HG02884 (cell line): ENCODE measurements at regions not wholly inside any gene's neighbourhood (a gene's known extent, or its start where the extent isn't known, plus 50 kb on each side); places are given as distances from the start of the nearest gene placed in this dataset.

ENCODE experiments used
- ATAC-seq: cut with Tn5 transposase; IDR thresholded peaks from one replicate; pipeline ENCODE4 v1.9.1; 2021; ENCODE audit warnings: mild to moderate bottlenecking, moderate library complexity; ENCODE audit not compliant: unreplicated experiment

GRCh38 chr9:121568343-121569265, 69.0 kb upstream of the GGTA1 start:
- ATAC-seq = no peak

DNA sequence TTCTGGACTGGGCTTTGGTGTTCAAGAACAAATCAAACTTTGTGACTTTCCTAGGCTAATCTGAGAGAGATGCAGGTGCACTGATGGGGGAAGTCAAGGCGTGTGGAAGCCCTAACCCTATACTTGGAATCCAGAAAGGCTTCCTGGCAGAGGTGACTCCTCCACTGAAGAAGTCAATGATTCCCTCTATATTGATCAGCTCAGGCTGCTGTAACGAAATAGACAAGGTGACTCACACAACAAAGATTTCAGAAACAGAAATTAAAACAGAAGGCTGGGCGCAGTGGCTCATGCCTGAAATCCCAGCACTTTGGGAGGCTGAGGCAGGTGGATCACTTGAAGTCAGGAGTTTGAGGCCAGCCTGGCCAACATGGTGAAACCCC, 69.6 kb upstream of the GGTA1 start:
- ATAC-seq = no peak

DNA sequence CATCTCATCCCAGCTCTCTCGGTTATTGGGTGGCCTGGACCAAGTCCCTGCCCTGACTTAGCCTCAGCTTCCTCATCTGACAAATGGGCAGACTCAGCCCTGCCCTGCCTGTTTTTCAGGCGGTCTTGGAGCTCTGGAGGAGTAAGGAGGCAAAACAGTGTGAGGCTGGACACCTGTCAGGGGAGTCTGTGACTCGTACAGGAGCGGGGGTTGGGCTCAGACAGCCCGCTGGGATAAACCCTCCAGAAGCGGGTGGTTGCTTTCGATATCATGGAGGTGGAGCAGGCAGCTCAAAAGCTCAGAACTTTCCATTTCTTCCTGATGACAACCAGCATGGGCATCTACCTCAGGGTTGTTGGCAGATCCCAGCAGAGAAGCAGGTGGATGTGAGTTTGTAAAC, 72.9 kb upstream of the GGTA1 start:
- ATAC-seq = no peak

- no peak for ATAC-seq
Measured at GRCh38 chr9:121573717-121574485, 74.3 kb upstream of the GGTA1 start.

DNA sequence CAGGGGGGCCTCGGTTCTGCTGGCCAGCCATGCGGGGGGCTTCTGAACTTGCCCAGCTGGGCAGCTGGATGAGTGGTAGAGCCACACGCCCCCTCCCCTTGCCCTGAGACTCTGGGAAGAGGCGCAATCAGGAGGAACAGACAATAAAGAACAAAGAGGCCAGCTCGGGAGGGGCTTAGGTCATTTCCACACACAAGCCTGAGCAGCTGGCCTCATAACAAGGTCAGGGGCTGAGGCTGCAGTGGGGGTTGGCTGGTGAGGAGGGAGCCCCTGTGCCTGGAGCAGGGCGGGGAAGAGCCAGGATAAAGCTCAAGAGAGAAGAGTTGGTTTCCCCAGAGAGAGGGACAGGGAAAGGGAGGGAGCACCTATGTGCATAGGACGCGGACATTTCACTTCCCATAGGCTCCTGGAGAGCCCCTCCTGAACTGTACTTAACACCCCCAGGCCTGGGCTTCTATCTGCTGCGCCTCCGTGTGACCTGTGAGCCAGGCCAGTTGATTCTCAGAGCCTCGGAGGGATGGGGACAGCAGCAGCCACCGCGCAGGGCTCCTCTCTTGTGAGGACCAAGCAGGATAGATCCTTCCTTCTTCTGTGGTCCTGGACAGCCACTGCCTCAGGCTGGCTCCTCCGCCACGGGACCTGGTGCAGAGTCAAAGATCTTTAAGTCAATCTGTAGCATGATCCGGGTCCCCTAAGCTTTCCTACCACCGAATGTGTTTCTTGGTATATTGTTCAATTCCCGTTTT, 75.3 kb upstream of the GGTA1 start:
- no peak for ATAC-seq

DNA sequence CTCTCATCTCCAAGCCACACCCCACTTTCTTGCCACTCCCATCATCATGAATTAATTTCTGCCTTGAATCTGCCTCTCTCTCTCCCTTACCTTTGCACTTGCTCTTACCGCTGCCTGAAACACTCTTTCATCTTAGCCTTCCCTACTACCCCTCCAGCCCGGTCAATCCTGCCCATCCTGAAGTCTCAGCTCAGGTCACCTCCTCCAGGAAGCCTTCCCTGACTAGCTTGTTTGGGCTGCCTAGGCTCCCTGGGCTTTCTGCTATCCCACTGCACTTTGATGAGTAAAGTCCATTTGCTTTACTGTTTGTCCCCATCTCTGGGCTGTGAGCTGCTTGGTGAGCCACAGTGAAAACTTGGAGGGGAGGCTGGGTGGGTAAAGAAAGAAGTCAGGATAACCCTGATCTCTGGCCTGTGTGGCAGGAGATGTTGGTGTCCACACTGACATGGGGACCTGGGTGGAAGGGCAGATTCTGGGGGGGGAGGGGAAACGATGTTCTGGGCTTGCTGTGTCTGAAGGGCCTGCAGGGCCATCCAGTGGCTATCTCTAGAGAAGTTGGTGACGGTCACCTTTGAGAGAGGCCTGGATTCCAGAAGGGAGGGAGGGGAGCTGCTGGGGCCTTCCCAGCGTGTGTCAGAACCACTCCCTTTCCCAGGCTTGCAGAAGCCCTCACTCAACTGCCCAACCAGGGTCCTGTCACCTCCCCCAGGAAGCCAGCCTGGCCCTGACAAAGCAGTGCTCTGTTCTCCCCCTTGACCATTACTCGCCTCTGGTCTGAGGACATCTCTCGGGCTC, 75.0 kb upstream of the DAB2IP start:
- ATAC-seq = no peak

DNA sequence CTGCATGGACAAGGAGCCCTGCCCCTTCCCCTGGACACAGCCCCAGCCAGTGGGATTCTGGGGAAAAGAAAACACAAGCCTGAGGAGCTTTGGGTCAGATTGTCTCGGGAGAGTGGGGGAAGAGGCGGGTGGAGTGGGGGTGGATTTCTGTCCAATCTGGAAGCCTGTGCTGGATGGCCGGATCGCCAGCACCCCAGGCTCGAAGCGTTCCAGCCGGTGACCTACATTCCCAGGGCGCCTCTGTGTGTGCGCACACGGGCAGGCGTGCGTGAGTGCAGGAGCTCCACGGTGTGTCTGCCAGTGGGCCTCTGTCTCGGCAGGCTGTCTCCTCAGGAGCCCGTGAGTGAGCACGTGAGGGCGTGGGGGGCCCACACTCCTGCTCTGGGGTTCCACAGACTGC, 74.3 kb upstream of the DAB2IP start:
- no peak for ATAC-seq

DNA sequence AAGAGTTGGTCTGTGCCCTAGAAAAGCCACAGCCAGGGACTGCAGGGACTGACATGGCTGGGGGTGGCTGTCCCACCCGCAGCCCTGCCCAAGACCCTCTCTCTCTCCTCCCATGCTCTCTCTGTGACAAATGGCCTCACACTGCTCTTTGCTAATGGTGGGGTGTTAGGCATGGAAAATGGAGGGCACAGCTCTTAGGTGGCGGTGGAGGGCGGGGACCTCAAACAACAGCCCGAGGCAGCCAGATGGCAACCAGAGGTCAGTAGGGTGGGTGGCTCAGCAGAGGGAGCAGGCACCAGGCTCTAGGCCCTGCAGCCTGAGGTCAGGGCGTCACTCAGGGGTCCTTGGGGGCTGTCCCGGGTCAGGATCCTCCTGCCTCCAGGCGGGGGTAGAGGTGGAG, 73.9 kb upstream of the DAB2IP start:
- no peak for ATAC-seq

DNA sequence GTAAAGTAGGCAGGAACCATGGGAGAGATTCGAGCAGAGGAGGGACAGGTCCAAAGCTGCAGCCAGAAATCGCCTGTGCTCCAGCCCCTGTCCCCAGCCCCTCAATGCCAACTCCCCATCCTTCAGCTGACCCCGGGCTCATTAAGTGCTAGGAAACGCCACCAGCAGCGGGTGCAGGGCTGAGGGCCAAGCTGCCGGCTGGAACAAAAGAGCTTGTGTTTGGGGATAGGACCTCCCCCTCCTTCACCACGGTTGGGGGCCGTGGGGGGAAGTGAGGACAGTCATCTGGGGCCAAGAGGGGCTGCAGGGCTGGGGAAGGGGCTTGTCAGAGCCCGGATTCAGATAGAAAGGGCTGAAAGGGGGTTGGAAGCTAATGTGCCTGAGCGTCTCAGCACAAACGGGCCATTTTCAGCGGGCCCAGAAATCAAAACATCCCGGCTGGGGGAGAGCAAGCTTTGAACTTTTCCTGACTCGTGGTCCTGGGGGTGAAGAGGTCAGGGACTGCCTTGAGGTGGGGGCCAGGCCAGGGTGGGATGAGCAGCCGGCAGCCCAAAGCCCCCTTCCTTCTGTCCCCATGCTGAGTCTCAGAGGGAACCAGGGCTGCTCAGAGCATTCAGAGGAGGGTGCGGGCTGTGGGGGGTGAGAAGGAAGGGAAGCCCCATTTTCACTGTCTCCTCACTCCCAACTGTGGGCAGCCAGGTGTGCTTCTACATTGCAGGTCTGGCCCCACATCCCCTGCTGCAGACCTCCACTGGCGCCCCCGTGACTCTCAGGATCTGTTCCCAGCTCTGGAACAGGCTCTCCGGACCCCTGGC, 69.4 kb upstream of the DAB2IP start:
- no peak for ATAC-seq

DNA sequence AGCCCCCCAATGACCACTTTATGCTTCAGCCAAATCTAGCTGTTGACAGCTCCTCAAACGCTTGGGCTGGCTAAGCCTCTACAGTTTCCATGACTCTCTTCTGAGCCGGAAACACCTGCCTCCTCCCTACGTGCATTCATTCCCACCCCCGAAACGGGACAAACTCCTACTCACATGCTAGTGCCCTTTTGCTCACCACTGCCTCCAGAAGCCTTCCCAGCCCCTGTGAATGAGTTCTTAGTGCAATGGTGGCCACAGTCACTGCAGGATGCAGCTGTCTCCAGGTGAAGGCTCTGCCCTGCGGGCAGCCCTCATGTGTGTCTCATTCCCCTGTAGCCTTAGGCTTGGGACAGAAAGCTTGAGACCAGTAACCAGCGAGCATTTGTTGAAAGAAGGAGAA, 68.8 kb upstream of the DAB2IP start:
- no peak for ATAC-seq

DNA sequence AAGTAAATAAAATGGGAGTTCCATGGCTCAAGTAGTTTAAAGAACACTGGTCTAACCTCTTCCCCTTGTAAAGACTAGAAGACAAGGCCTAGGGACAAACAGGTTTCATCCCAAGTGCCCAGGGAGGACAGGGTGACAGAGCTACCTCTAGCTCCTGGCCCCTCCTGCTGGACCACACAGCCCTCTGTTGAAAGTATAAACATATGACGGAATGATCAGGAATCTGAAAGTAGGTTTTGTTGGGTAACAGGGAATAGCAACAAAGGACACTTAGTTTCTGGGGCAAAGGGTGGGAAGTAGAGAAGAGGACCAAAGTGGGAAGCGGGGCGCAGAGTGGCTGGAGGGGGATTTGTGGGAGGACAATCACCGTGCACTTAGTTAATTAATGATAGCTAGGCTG, 67.0 kb upstream of the DAB2IP start:
- no peak for ATAC-seq

GRCh38 chr9:121587863-121588262, 63.6 kb upstream of the DAB2IP start:
- no peak for ATAC-seq

- no peak for ATAC-seq
Measured at GRCh38 chr9:121589986-121590385, 61.4 kb upstream of the DAB2IP start.

- ATAC-seq = no peak
Measured at GRCh38 chr9:121592265-121592664, 59.2 kb upstream of the DAB2IP start.

DNA sequence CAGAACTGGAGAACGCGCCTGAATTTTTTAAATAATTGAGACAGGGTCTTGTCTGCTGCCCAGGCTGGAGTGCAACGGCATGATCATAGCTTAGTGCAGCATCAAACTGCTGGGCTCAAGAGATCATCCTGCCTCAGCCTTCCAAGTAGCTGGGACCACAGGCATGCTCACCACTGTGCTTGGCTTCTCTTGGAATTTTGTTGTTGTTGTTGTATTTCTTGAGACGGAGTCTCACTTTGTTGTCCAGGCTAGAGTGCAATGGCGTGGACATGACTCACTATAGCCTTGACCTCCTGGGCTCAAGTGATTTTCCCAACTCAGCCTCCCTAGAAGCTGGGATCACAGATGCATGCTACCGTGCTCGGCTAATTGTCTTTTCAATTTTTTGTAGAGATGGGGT, 58.4 kb upstream of the DAB2IP start:
- ATAC-seq = no peak

- no peak for ATAC-seq
Measured at GRCh38 chr9:121596515-121596914, 54.9 kb upstream of the DAB2IP start.

- no peak for ATAC-seq
Measured at GRCh38 chr9:121597698-121598166, 53.7 kb upstream of the DAB2IP start.

GRCh38 chr9:121598167-121598964, 53.1 kb upstream of the DAB2IP start:
- ATAC-seq = no peak
